ENCODE measurements at regions not wholly inside any gene's neighbourhood (a gene's known extent, or its start where the extent isn't known, plus 50 kb on each side); places are given as distances from the start of the nearest gene placed in this dataset.

- no peak for TF ChIP-seq CTCF (IDR thresholded peaks at IDR 0.05; ENCODE audit: insufficient read depth, low read length, poor library complexity, severe bottlenecking)
- TF ChIP-seq EZH2phosphoT487 (conservative IDR thresholded peaks at IDR 0.05; ENCODE audit: low read length): no peak
Observed at GRCh38 chr3:550471-550870, 353.9 kb downstream of the CHL1 start.
